PC-9 (cell line): ENCODE measurements at regions not wholly inside any gene's neighbourhood (a gene's known extent, or its start where the extent isn't known, plus 50 kb on each side); places are given as distances from the start of the nearest gene placed in this dataset.

Experiments
- CTCF ChIP-seq: fragments of 200-600 bp; sonication (generic); conservative IDR thresholded peaks from 2 replicates; pipeline ENCODE4 v1.6.1; 2017; ENCODE audit warnings: mixed run types, antibody characterized with exemption, mild to moderate bottlenecking, moderate library complexity
- EZH2 ChIP-seq: fragments of 200-600 bp; sonication (generic); IDR thresholded peaks from 2 replicates; pipeline ENCODE4 v1.8.0; 2017; ENCODE audit warnings: antibody characterized with exemption, low read depth

GRCh38 chr4:44535981-44536380 lies 87.4 kb upstream of the KCTD8 start:
- TF ChIP-seq CTCF (no peak), EZH2 (no peak)
